T-helper 1 cell (primary cell): ENCODE measurements at regions not wholly inside any gene's neighbourhood (a gene's known extent, or its start where the extent isn't known, plus 50 kb on each side); places are given as distances from the start of the nearest gene placed in this dataset.

Experiments used
- DNase-seq, 5 donors: peaks; one replicate each; pipeline ENCODE4 v3.0.0-alpha.2; 2012 to 2020

- DNase-seq, result no peak
These were observed 81.5 kb upstream of the RMDN2 start for GRCh38 chr2:37843556-37843955.

GRCh38 chr2:37846207-37846606, 78.9 kb upstream of the RMDN2 start:
- DNase-seq, result no peak

GRCh38 chr2:37847792-37848191, 77.3 kb upstream of the RMDN2 start:
- no peak for DNase-seq

GRCh38 chr2:37848451-37848850, 76.6 kb upstream of the RMDN2 start:
- no peak for DNase-seq

GRCh38 chr2:37849911-37850310, 75.2 kb upstream of the RMDN2 start:
- no peak for DNase-seq

GRCh38 chr2:37851428-37851827, 73.7 kb upstream of the RMDN2 start:
- peak in 1 of 5 donors; percentile 20 for DNase-seq

GRCh38 chr2:37851828-37852584, 73.1 kb upstream of the RMDN2 start:
- DNase-seq, result peak in 1 of 5 donors; percentile 49

GRCh38 chr2:37852585-37853014, 72.5 kb upstream of the RMDN2 start:
- no peak for DNase-seq

- DNase-seq, result no peak
These were observed 70.3 kb upstream of the RMDN2 start for GRCh38 chr2:37854676-37855282.

- no peak for DNase-seq
These were observed 69.6 kb upstream of the RMDN2 start for GRCh38 chr2:37855283-37856041.

- DNase-seq, result no peak
These were observed 68.9 kb upstream of the RMDN2 start for GRCh38 chr2:37856101-37856751.

GRCh38 chr2:37857575-37858399, 67.3 kb upstream of the RMDN2 start:
- no peak for DNase-seq

GRCh38 chr2:37858400-37858711, 66.7 kb upstream of the RMDN2 start:
- DNase-seq, result no peak

- no peak for DNase-seq
These were observed 66.3 kb upstream of the RMDN2 start for GRCh38 chr2:37858725-37859267.

- no peak for DNase-seq
These were observed 62.5 kb upstream of the RMDN2 start for GRCh38 chr2:37862620-37863019.

- no peak for DNase-seq
These were observed 60.9 kb upstream of the RMDN2 start for GRCh38 chr2:37864217-37864616.

GRCh38 chr2:37865640-37866039, 59.4 kb upstream of the RMDN2 start:
- no peak for DNase-seq

GRCh38 chr2:37866171-37866934, 58.7 kb upstream of the RMDN2 start:
- no peak for DNase-seq

GRCh38 chr2:37867166-37867565, 57.9 kb upstream of the RMDN2 start:
- DNase-seq, result no peak

GRCh38 chr2:37868866-37869265, 56.2 kb upstream of the RMDN2 start:
- no peak for DNase-seq

GRCh38 chr2:37869304-37869703, 55.8 kb upstream of the RMDN2 start:
- no peak for DNase-seq
